GM18909 (cell line): ENCODE measurements at regions not wholly inside any gene's neighbourhood (a gene's known extent, or its start where the extent isn't known, plus 50 kb on each side); places are given as distances from the start of the nearest gene placed in this dataset.
"Not testable (repeated sequence)": the region's sequence is repeated elsewhere in the genome, so short reads cannot be mapped to it uniquely, and the experiment has no call there.

Experiments
- ATAC-seq: cut with Tn5 transposase; IDR thresholded peaks from one replicate; pipeline ENCODE4 v1.9.1; 2021; ENCODE audit warnings: mild to moderate bottlenecking; ENCODE audit not compliant: unreplicated experiment, poor library complexity

- ATAC-seq = no peak
These were observed 99.6 kb downstream of the RPLP1 start for GRCh38 chr15:69552057-69552815.

DNA sequence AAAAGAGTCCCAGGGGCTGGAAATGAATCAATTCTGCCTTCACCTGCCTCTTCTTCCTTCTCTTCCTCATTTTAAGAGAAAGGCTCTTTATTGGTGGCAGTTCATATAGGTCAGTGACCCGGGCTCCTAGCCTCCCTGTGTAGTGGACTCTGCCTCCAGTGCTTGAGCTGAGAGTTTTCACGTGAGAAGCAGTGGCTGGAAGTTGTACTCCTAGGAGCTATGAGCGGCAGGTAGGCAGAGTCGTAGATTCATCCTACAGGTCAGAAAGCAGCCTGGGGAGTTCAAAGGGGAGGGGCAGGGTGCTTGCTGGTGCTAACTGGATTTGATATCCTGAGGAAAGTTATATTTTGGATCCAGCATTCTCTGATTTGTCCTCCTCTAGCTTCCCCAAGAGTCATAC is 101.1 kb downstream of the RPLP1 start:
- ATAC-seq = no peak

GRCh38 chr15:69554279-69554961 is 101.8 kb downstream of the RPLP1 start:
- ATAC-seq = no peak

DNA sequence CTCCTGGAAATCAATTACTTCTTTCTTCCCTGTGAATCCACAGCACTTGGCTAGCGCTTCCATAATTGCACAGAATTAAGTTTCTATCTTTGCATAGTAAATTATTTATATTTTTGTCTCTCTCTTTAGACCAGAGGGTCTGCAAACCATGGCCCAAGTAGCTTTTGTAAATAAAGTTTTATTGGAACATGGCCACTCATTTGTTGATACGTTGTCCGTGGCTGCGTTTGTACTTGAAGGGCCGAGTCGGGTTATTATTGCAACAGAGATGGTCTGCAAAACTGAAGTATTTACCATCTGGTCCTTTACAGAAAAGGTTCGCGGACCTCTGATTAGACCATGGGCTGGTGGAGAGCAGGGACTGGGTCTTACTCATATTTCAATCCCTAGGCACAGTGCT is 102.5 kb downstream of the RPLP1 start:
- ATAC-seq = no peak

- ATAC-seq = no peak
These were observed 103.7 kb downstream of the RPLP1 start for GRCh38 chr15:69556344-69556743.

- ATAC-seq = no peak
These were observed 104.5 kb downstream of the RPLP1 start for GRCh38 chr15:69557020-69557706.

GRCh38 chr15:69557707-69558409 is 105.2 kb downstream of the RPLP1 start:
- ATAC-seq = no peak

DNA sequence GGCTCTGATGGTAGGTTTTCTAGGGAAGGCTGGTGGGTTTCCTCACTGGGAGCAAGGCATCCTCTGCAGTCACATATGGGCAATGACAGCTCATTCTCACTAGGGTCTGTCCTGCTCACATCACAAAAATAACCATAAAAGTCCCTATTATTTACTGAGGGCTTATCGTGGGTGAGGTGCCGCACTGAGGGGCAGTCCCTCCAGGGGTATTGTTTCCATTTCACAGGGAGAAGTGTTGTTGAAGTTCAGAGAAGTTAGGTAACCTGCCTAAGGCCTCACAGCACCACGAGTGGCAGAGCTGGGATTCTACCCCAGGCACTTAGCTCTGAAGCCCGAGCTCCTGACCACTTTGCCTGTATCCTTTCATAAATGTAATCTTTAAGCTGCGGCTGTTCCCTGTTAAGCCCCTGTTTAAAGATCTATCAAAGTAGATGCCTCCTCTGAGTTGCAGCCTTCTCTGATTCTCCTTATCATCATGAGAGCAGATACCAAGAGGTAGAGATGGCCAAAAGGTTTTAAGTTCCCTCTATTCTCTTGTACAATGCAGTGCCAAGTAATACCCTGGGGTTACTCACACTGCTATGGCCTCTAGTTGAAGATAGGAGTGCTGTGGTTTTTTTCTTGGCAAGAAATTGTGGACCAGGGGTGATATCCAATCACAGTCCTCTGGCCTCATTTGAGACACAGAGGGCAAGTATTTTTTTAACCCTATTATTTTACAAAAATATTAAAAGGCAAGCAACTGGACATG is 107.0 kb downstream of the RPLP1 start:
- ATAC-seq = no peak

GRCh38 chr15:69561071-69561784 is 108.6 kb downstream of the RPLP1 start:
- ATAC-seq = no peak

DNA sequence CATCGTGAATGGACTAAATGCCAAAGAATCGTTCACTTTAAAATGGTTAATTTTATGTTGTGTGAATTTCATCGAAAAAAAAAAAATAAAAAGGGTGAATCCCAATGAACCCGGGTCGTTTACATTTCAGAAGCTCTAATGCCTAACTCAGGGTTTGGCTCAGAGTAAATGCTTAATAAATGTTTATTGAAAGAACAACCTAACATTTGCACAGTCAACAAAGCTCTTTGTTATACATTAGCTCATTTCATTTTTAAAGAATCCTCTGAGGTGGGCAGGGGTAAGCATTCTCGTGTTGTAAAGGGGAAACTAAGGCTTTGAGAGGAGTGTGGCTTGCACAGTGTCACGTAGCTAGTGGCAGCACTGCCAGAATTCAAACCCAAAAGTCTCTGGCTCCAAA is 109.5 kb downstream of the RPLP1 start:
- no peak for ATAC-seq

GRCh38 chr15:69562564-69562963 is 109.9 kb downstream of the RPLP1 start:
- ATAC-seq = no peak

DNA sequence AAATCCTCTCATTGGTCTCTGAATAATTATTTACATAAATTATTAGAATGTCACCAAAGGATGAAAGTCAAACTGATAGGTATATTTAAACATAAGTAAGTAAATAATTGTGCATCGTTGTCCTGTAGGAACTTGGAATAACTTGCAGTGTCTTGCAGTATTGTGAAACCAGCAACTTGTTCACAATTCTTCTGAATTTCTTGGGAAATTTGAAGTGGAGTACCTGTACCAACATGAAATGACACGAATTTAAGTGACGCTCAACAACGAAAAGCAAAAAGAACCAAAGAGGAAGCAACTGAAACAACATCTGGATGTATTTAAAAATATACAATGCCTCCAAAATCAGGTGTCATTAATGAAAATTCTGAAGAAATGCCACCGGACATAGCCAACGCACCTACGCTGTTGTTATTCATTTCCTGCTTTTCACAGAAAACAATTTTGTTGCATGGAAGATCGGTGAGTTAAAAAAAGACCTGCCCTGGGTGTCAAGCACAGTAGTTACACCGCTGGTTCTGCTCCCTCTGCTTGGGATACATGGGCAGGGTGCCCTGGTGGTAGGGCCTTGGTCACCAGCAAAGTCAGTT is 112.5 kb downstream of the RPLP1 start:
- no peak for ATAC-seq

GRCh38 chr15:69567238-69567760 is 114.7 kb downstream of the RPLP1 start:
- not testable (repeated sequence) for ATAC-seq

GRCh38 chr15:69568173-69569009 is 115.8 kb downstream of the RPLP1 start:
- no peak for ATAC-seq

DNA sequence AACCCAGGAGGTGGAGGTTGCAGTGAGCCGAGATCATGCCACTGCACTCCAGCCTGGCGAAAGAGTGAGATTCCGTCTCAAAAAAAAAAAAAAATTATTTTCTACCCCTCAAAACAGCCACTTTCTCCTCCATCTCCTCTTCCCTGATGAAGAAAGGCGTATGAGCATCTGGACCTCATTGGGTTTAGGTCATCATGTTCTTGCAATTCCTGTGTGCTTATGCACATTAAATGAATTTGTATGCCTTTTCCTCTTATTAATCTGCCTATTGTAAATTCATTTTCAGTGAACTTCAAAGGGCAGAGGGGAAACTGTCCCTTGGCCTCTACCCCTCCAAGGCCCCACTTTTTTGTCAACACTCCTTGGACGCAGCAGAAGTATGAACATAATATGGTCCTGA is 117.8 kb downstream of the RPLP1 start:
- no peak for ATAC-seq

GRCh38 chr15:69570997-69571396 is 118.4 kb downstream of the RPLP1 start:
- no peak for ATAC-seq

GRCh38 chr15:69573278-69573677 is 120.7 kb downstream of the RPLP1 start:
- not testable (repeated sequence) for ATAC-seq
